Trophoblast cell (in vitro differentiated cells and primary cell): ENCODE measurements at regions not wholly inside any gene's neighbourhood (a gene's known extent, or its start where the extent isn't known, plus 50 kb on each side); places are given as distances from the start of the nearest gene placed in this dataset.
"Not testable (repeated sequence)": the region's sequence is repeated elsewhere in the genome, so short reads cannot be mapped to it uniquely, and the experiment has no call there.

Experiments used
- DNase-seq, 2 donors: peaks; one replicate each; pipeline ENCODE4 v3.0.0-alpha.2; 2016
- H2AFZ ChIP-seq: 2 replicates; pipeline ENCODE4 v1.6.1; 2013; ENCODE audit warnings: low read length, moderate library complexity, mild to moderate bottlenecking; ENCODE audit not compliant: insufficient read depth, poor library complexity
- H2AK5ac ChIP-seq: 2 replicates; pipeline ENCODE4 v1.6.1; 2013; ENCODE audit warnings: mild to moderate bottlenecking, low read length
- H2BK120ac ChIP-seq: 2 replicates; pipeline ENCODE4 v1.6.1; 2013; ENCODE audit warnings: low read length, mild to moderate bottlenecking, moderate library complexity; ENCODE audit not compliant: insufficient read depth, poor library complexity
- H2BK12ac ChIP-seq: 2 replicates; pipeline ENCODE4 v1.6.1; 2013; ENCODE audit warnings: mild to moderate bottlenecking, low read length, moderate library complexity
- H2BK5ac ChIP-seq: 2 replicates; pipeline ENCODE4 v1.6.1; 2013; ENCODE audit warnings: low read length, low read depth, moderate library complexity, mild to moderate bottlenecking; ENCODE audit not compliant: poor library complexity
- H3K14ac ChIP-seq: 2 replicates; pipeline ENCODE4 v1.6.1; 2013; ENCODE audit warnings: mild to moderate bottlenecking, low read length
- H3K18ac ChIP-seq: 2 replicates; pipeline ENCODE4 v1.6.1; 2013; ENCODE audit warnings: mild to moderate bottlenecking, low read length
- H3K23ac ChIP-seq: 2 replicates; pipeline ENCODE4 v1.6.1; 2013; ENCODE audit warnings: low read length
- H3K27ac ChIP-seq: 2 replicates; pipeline ENCODE4 v1.5.1; 2013; ENCODE audit warnings: low read depth, mild to moderate bottlenecking, inconsistent platforms, low read length, moderate library complexity
- H3K27me3 ChIP-seq: 2 replicates; pipeline ENCODE4 v1.6.1; 2013; ENCODE audit warnings: inconsistent platforms, mild to moderate bottlenecking, low read length, moderate library complexity; ENCODE audit not compliant: insufficient read depth
- H3K36me3 ChIP-seq, 2 experiments: 1 replicate in 1 of 2; 2 replicates in 1 of 2; pipeline ENCODE4 v1.6.1; 2013; ENCODE audit warnings: low read length in 2 of 2, mild to moderate bottlenecking in 2 of 2, moderate library complexity in 1 of 2; ENCODE audit not compliant: insufficient read depth in 2 of 2, control insufficient read depth in 1 of 2
- H3K4ac ChIP-seq: 2 replicates; pipeline ENCODE4 v1.6.1; 2013; ENCODE audit warnings: low read depth, mild to moderate bottlenecking, low read length, moderate library complexity
- H3K4me1 ChIP-seq, 2 experiments: 1 replicate in 1 of 2; 2 replicates in 1 of 2; pipeline ENCODE4 v1.6.1; 2013; ENCODE audit warnings: low read length in 2 of 2, mild to moderate bottlenecking in 2 of 2, moderate library complexity in 1 of 2; ENCODE audit not compliant: insufficient read depth in 2 of 2, control insufficient read depth in 1 of 2
- H3K4me2 ChIP-seq: 2 replicates; pipeline ENCODE4 v1.6.1; 2013; ENCODE audit warnings: inconsistent platforms, mild to moderate bottlenecking, low read length, moderate library complexity
- H3K4me3 ChIP-seq: 2 replicates; pipeline ENCODE4 v1.5.1; 2013; ENCODE audit warnings: mild to moderate bottlenecking, low read depth, low read length, inconsistent platforms
- H3K79me1 ChIP-seq: one replicate; pipeline ENCODE4 v1.6.1; 2013; ENCODE audit warnings: low read length
- H3K79me2 ChIP-seq: 2 replicates; pipeline ENCODE4 v1.6.1; 2013; ENCODE audit warnings: low read length, mild to moderate bottlenecking; ENCODE audit not compliant: control insufficient read depth, insufficient read depth, poor library complexity
- H3K9ac ChIP-seq: 2 replicates; pipeline ENCODE4 v1.6.1; 2013; ENCODE audit warnings: mild to moderate bottlenecking, low read length
- H3K9me3 ChIP-seq: 2 replicates; pipeline ENCODE4 v1.6.1; 2013; ENCODE audit warnings: low read depth, mild to moderate bottlenecking, control low read depth, inconsistent platforms, low read length; ENCODE audit not compliant: insufficient read depth
- H4K12ac ChIP-seq: 2 replicates; pipeline ENCODE4 v1.6.1; 2013; ENCODE audit warnings: low read depth, mild to moderate bottlenecking, low read length, moderate library complexity
- H4K8ac ChIP-seq: 2 replicates; pipeline ENCODE4 v1.6.1; 2013; ENCODE audit warnings: low read depth, mild to moderate bottlenecking, low read length, moderate library complexity
- H4K91ac ChIP-seq: one replicate; pipeline ENCODE4 v1.6.1; 2013; ENCODE audit warnings: low read depth, mild to moderate bottlenecking, low read length, moderate library complexity
- WGBS: extraction: QIAGEN DNeasy Blood & Tissue Kit; methylation state at CpG from one replicate; pipeline ENCODE4 v1.1.7; 2013; ENCODE audit warnings: missing lambda C conversion rate; ENCODE audit not compliant: insufficient read length, insufficient coverage; ENCODE audit errors: extremely low coverage; 5-methylcytosine and 5-hydroxymethylcytosine counted together

DNA sequence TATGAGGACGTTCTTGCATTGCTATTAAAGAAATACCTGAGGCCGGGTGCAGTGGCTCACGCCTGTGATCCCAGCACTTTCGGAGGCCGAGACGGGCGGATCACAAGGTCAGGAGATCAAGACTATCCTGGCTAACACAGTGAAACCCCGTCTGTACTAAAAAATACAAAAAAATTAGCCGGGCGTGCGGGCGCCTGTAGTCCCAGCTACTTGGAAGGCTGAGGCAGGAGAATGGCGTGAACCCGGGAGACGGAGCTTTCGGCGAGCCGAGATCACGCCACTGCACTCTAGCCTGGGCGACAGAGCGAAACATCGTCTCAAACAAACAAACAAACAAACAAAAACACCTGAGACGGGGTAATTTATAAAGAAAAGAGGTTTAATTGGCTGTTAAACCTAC lies 674.0 kb downstream of the BRINP1 start:
- not testable (repeated sequence) for H3K14ac ChIP-seq, H3K36me3 ChIP-seq, H3K18ac ChIP-seq, DNase-seq, H2AK5ac ChIP-seq, H2BK12ac ChIP-seq, H3K79me2 ChIP-seq, H3K9me3 ChIP-seq, H4K91ac ChIP-seq, H2BK5ac ChIP-seq, H3K27ac ChIP-seq, H3K9ac ChIP-seq, H3K4me2 ChIP-seq, H3K4ac ChIP-seq, H3K27me3 ChIP-seq, H3K4me3 ChIP-seq, H3K23ac ChIP-seq, H4K12ac ChIP-seq, H3K4me1 ChIP-seq, H2AFZ ChIP-seq, H4K8ac ChIP-seq, H2BK120ac ChIP-seq, H3K79me1 ChIP-seq
- WGBS: no CpG with 5 or more reads among the region's 23 CpGs

- Histone ChIP-seq H3K4me3 (no peak overlapping the region), H3K14ac (no peak overlapping the region), H2AK5ac (no peak overlapping the region), H3K36me3 (no peaks in the 10 kb centered on the region), H4K91ac (no peak overlapping the region), H3K18ac (no peak overlapping the region), H3K4me2 (no peak overlapping the region), H3K9ac (no peak overlapping the region), H3K79me2 (no peaks in the 10 kb centered on the region), H3K27ac (no peak overlapping the region), H3K4me1 (no peaks in the 10 kb centered on the region), H3K27me3 (no peaks in the 10 kb centered on the region), H2BK120ac (no peak overlapping the region), H2BK12ac (no peak overlapping the region), H3K79me1 (no peaks in the 10 kb centered on the region), H4K12ac (no peak overlapping the region), H2BK5ac (no peak overlapping the region), H4K8ac (no peak overlapping the region), H3K4ac (no peak overlapping the region), H3K23ac (no peak overlapping the region), H2AFZ (no peak overlapping the region), H3K9me3 (no peaks in the 10 kb centered on the region)
- DNase-seq: no peak
Observed at GRCh38 chr9:118701985-118702384, 667.2 kb downstream of the BRINP1 start.

GRCh38 chr9:118711843-118712242 lies 657.4 kb downstream of the BRINP1 start:
- H3K18ac ChIP-seq: no peak overlapping the region
- no peak overlapping the region for H3K23ac ChIP-seq
- no peaks in the 10 kb centered on the region for H3K4me1 ChIP-seq
- no peak overlapping the region for H4K12ac ChIP-seq
- H4K8ac ChIP-seq: no peak overlapping the region
- no peak overlapping the region for H2BK5ac ChIP-seq
- H3K27me3 ChIP-seq: no peaks in the 10 kb centered on the region
- no peak overlapping the region for H3K14ac ChIP-seq
- no peak overlapping the region for H2AFZ ChIP-seq
- H3K9ac ChIP-seq: no peak overlapping the region
- H3K4me2 ChIP-seq: no peak overlapping the region
- no peak overlapping the region for H2BK12ac ChIP-seq
- H3K9me3 ChIP-seq: no peaks in the 10 kb centered on the region
- H3K79me2 ChIP-seq: no peaks in the 10 kb centered on the region
- DNase-seq: no peak
- H3K36me3 ChIP-seq: no peaks in the 10 kb centered on the region
- H3K4me3 ChIP-seq: no peak overlapping the region
- no peak overlapping the region for H4K91ac ChIP-seq
- H3K27ac ChIP-seq: no peak overlapping the region
- no peaks in the 10 kb centered on the region for H3K79me1 ChIP-seq
- WGBS: no CpG with 5 or more reads among the region's 1 CpG
- no peak overlapping the region for H3K4ac ChIP-seq
- H2AK5ac ChIP-seq: no peak overlapping the region
- no peak overlapping the region for H2BK120ac ChIP-seq

- H3K9me3 ChIP-seq: no peaks in the 10 kb centered on the region
- WGBS: no CpG with 5 or more reads among the region's 3 CpGs
- no peak overlapping the region for H4K8ac ChIP-seq
- H3K4me3 ChIP-seq: no peak overlapping the region
- H3K18ac ChIP-seq: no peak overlapping the region
- no peak overlapping the region for H3K4ac ChIP-seq
- no peak overlapping the region for H3K14ac ChIP-seq
- no peak overlapping the region for H3K4me2 ChIP-seq
- H3K4me1 ChIP-seq: no peaks in the 10 kb centered on the region
- no peak overlapping the region for H3K27ac ChIP-seq
- H2BK120ac ChIP-seq: no peak overlapping the region
- H3K27me3 ChIP-seq: no peaks in the 10 kb centered on the region
- H4K91ac ChIP-seq: no peak overlapping the region
- H3K79me1 ChIP-seq: no peaks in the 10 kb centered on the region
- DNase-seq: no peak
- H4K12ac ChIP-seq: no peak overlapping the region
- H2BK12ac ChIP-seq: no peak overlapping the region
- H3K23ac ChIP-seq: no peak overlapping the region
- no peak overlapping the region for H3K9ac ChIP-seq
- no peak overlapping the region for H2AFZ ChIP-seq
- no peaks in the 10 kb centered on the region for H3K79me2 ChIP-seq
- H3K36me3 ChIP-seq: no peaks in the 10 kb centered on the region
- H2BK5ac ChIP-seq: no peak overlapping the region
- H2AK5ac ChIP-seq: no peak overlapping the region
Observed at GRCh38 chr9:118721276-118721675, 648.0 kb downstream of the BRINP1 start.

GRCh38 chr9:118721923-118722322 lies 647.3 kb downstream of the BRINP1 start:
- H3K9me3 ChIP-seq: no peaks in the 10 kb centered on the region
- H3K27me3 ChIP-seq: no peaks in the 10 kb centered on the region
- H3K4me1 ChIP-seq: no peaks in the 10 kb centered on the region
- H3K36me3 ChIP-seq: no peaks in the 10 kb centered on the region
- no peaks in the 10 kb centered on the region for H3K79me2 ChIP-seq
- no peak overlapping the region for H3K4me2 ChIP-seq
- H3K18ac ChIP-seq: no peak overlapping the region
- no peak overlapping the region for H2AFZ ChIP-seq
- H2AK5ac ChIP-seq: no peak overlapping the region
- no peak overlapping the region for H4K12ac ChIP-seq
- H3K4ac ChIP-seq: no peak overlapping the region
- H4K91ac ChIP-seq: no peak overlapping the region
- no peak overlapping the region for H3K14ac ChIP-seq
- H3K79me1 ChIP-seq: no peaks in the 10 kb centered on the region
- H3K27ac ChIP-seq: no peak overlapping the region
- no peak overlapping the region for H2BK120ac ChIP-seq
- H2BK12ac ChIP-seq: no peak overlapping the region
- no peak overlapping the region for H3K4me3 ChIP-seq
- no peak overlapping the region for H3K23ac ChIP-seq
- DNase-seq: no peak
- no CpG with 5 or more reads among the region's 2 CpGs for WGBS
- H4K8ac ChIP-seq: no peak overlapping the region
- no peak overlapping the region for H3K9ac ChIP-seq
- H2BK5ac ChIP-seq: no peak overlapping the region
